Upper lobe of left lung (tissue), 6 donors: ENCODE measurements at regions not wholly inside any gene's neighbourhood (a gene's known extent, or its start where the extent isn't known, plus 50 kb on each side); places are given as distances from the start of the nearest gene placed in this dataset.

Source experiments
- ATAC-seq, 2 donors: fragments of 200-7000 bp; cut with Tn5 transposase; one replicate each; pipeline ENCODE4 v1.9.1; 2022; ENCODE audit warnings: mild to moderate bottlenecking in 2 of 2, moderate library complexity in 2 of 2; ENCODE audit not compliant: low FRiP score in 2 of 2
- DNase-seq, 2 donors: peaks; one replicate each; pipeline ENCODE4 v3.0.0-alpha.2; 2019 to 2020
- H3K27ac ChIP-seq, 4 donors: fragments of 200-600 bp; sonication (generic); one replicate each; pipeline ENCODE4 v1.5.1; 2016 to 2019
- H3K27me3 ChIP-seq, 4 donors: fragments of 200-600 bp; sonication (generic); one replicate each; pipeline ENCODE4 v1.5.1; 2017 to 2019
- H3K36me3 ChIP-seq, 4 donors: fragments of 200-600 bp; sonication (generic); one replicate each; pipeline ENCODE4 v1.5.1; 2016 to 2019
- H3K4me1 ChIP-seq, 4 donors: fragments of 200-600 bp; sonication (generic); one replicate each; pipeline ENCODE4 v1.5.1; 2018 to 2019
- H3K4me3 ChIP-seq, 4 donors: fragments of 200-600 bp; sonication (generic); one replicate each; pipeline ENCODE4 v1.5.1; 2017 to 2019; ENCODE audit warnings: mild to moderate bottlenecking in 2 of 4, moderate library complexity in 1 of 4
- H3K9me3 ChIP-seq, 4 donors: fragments of 200-600 bp; sonication (generic); one replicate each; pipeline ENCODE4 v1.5.1; 2018 to 2019
- EP300 ChIP-seq, 4 donors: sonication (generic); formaldehyde crosslinking; IDR thresholded peaks; one replicate each; pipeline ENCODE4 v1.5.1; 2017; ENCODE audit warnings: antibody characterized with exemption in 4 of 4, control low read depth in 2 of 4
- POLR2A ChIP-seq, 4 donors: fragments of 450-650 bp; IDR thresholded peaks; one replicate each; pipeline ENCODE4 v1.5.1; 2016 to 2017; ENCODE audit warnings: antibody characterized with exemption in 4 of 4, mild to moderate bottlenecking in 2 of 4
- POLR2AphosphoS5 ChIP-seq, 2 donors: sonication (generic); formaldehyde crosslinking; IDR thresholded peaks; one replicate each; pipeline ENCODE4 v1.5.1; 2017; ENCODE audit warnings: antibody characterized with exemption in 2 of 2
- WGBS, 2 donors: methylation state at CpG; one replicate each; pipeline ENCODE4 v1.1.5; 2017 to 2018; 5-methylcytosine and 5-hydroxymethylcytosine counted together
- TF ChIP-seq, protein P1 (sequence below), 6 experiments: fragments of 450-650 bp in 4 of 6; fragments of 200-600 bp in 2 of 6; sonication (generic) in 2 of 6; IDR thresholded peaks; one replicate each; pipeline ENCODE4 v1.5.1; 2016 to 2019; ENCODE audit warnings: antibody characterized with exemption in 6 of 6
- donor health status: DM: no; HTN: no; CAD: no; lungs with moderate emphysema.
- donor health status: DM: no; HTN: yes; CAD: no; lungs with severe emphysema.

DNA sequence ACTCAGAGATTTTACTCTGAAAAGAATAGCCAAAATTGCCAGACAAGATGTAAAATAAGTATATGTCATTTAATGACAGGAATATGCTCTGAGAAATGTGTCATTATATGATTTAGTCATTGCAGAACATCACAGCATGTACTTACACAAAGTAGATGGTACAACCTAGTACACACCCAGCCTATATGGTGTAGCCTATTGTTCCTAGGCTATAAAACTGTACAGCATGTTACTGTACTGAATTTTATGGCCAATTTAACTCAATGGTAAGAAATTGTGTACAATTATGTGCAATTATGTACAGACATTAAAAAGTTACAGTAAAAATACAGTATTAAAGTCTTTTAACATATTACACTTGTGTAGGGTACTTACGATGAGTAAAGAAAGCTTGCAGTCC, 311.9 kb upstream of the EPHA7 start:
- DNase-seq (no peak), ATAC-seq (no peak)
- no peaks in the 10 kb centered on the region for H3K27me3 ChIP-seq
- H3K36me3 ChIP-seq = no peaks in the 10 kb centered on the region
- no peaks in the 10 kb centered on the region for H3K4me1 ChIP-seq
- WGBS, 2 donors = 73 to 83% methylated on average over 1 of the region's 1 CpG
- H3K4me3 ChIP-seq = no peak overlapping the region
- TF ChIP-seq POLR2A (IDR thresholded peaks at IDR 0.05) (no peak), EP300 (IDR thresholded peaks at IDR 0.05) (no peak), POLR2AphosphoS5 (IDR thresholded peaks at IDR 0.05) (no peak)
- TF ChIP-seq, protein P1, sequence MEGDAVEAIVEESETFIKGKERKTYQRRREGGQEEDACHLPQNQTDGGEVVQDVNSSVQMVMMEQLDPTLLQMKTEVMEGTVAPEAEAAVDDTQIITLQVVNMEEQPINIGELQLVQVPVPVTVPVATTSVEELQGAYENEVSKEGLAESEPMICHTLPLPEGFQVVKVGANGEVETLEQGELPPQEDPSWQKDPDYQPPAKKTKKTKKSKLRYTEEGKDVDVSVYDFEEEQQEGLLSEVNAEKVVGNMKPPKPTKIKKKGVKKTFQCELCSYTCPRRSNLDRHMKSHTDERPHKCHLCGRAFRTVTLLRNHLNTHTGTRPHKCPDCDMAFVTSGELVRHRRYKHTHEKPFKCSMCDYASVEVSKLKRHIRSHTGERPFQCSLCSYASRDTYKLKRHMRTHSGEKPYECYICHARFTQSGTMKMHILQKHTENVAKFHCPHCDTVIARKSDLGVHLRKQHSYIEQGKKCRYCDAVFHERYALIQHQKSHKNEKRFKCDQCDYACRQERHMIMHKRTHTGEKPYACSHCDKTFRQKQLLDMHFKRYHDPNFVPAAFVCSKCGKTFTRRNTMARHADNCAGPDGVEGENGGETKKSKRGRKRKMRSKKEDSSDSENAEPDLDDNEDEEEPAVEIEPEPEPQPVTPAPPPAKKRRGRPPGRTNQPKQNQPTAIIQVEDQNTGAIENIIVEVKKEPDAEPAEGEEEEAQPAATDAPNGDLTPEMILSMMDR (IDR thresholded peaks at IDR 0.05) = no peak
- no peaks in the 10 kb centered on the region for H3K9me3 ChIP-seq
- H3K27ac ChIP-seq = no peak overlapping the region

DNA sequence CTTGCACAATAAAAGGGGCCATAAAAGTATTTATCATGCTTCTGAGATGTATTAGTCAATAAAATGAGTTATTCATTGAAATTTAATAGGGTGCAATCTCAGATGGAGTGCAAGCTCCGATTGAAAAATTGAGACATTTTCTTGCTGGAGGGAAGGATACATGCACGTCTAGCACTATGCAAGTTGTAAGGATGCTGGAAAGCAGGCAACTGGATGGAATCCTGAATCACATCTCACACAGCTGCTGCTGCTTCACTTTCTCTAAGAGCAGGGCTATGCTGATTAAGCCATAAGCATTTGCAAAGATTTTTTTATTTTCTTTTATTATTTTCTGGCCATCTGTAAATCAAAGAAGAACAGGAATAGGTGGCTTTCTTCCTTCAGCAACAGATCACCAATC, 308.8 kb upstream of the EPHA7 start:
- TF ChIP-seq EP300 (IDR thresholded peaks at IDR 0.05) (no peak), POLR2AphosphoS5 (IDR thresholded peaks at IDR 0.05) (no peak), POLR2A (IDR thresholded peaks at IDR 0.05) (no peak)
- TF ChIP-seq, protein P1 (IDR thresholded peaks at IDR 0.05) = no peak
- H3K4me1 ChIP-seq = no peaks in the 10 kb centered on the region
- no peak for ATAC-seq
- H3K4me3 ChIP-seq = no peak overlapping the region
- H3K9me3 ChIP-seq = no peaks in the 10 kb centered on the region
- no peaks in the 10 kb centered on the region for H3K27me3 ChIP-seq
- 42 to 63% methylated on average over 2 of the region's 2 CpGs for WGBS, 2 donors
- no peaks in the 10 kb centered on the region for H3K36me3 ChIP-seq
- no peak overlapping the region for H3K27ac ChIP-seq
- no peak for DNase-seq

DNA sequence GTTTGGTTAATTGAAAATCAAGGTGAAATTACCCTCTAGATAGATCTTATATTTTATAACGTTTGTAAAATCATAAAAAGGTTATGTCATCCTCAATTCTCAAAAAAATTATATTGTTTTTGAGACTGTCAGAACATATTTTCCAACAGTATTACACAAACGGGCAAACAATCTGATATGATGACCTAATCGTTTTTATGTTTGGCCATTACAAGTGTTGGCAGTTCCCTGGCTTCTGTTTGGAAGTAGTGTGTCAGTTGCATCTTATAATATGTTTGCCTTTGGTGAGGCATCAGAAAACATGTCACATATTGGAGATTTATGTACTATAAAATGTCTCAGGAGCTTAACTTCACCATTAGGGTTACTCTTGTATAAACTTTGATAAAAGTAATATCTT, 308.1 kb upstream of the EPHA7 start:
- no peak for TF ChIP-seq POLR2A (IDR thresholded peaks at IDR 0.05)
- no peak for TF ChIP-seq POLR2AphosphoS5 (IDR thresholded peaks at IDR 0.05)
- TF ChIP-seq, protein P1 (IDR thresholded peaks at IDR 0.05) = no peak
- TF ChIP-seq EP300 (IDR thresholded peaks at IDR 0.05) = no peak
- no peaks in the 10 kb centered on the region for H3K27me3 ChIP-seq
- no peak for ATAC-seq
- no peaks in the 10 kb centered on the region for H3K36me3 ChIP-seq
- no peaks in the 10 kb centered on the region for H3K9me3 ChIP-seq
- H3K4me1 ChIP-seq = no peaks in the 10 kb centered on the region
- 42 to 60% methylated on average over 3 of the region's 3 CpGs for WGBS, 2 donors
- H3K4me3 ChIP-seq = no peak overlapping the region
- no peak for DNase-seq
- no peak overlapping the region for H3K27ac ChIP-seq

DNA sequence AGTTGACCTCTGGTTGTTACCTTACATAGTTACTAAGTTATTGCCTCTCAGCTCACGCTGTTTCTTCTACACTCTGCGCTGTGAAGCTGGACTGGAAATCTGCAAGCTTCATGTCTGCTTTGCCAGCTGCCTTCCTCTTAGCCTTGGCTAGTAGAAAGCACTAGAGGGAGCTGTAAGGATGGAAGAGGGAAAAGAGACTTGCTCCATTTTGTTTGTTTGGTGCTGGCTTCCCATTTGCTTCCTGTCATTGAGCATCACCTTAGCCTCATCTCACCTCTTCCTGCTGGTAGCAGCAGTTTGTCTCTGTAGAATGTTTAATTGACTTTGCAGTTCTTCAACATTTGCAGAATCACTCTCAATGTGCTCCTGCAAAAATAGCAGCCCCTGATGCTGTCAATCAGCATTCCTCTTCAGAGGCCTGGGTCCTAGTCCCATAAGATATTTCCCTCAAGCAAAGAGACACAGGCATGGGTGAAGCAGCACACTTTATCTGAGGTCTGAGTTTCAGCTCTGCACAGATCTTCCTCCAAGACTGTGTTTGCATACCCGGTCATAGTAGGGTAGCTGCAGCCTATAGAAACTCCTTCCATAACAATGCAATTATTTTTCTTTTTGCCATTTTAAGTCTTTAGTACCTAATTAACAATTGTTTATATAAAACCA, 302.2 kb upstream of the EPHA7 start:
- no peak for DNase-seq
- H3K27ac ChIP-seq = no peak overlapping the region
- H3K4me1 ChIP-seq = no peaks in the 10 kb centered on the region
- no peak overlapping the region for H3K4me3 ChIP-seq
- H3K36me3 ChIP-seq = no peaks in the 10 kb centered on the region
- TF ChIP-seq, protein P1 (IDR thresholded peaks at IDR 0.05) = no peak
- ATAC-seq = no peak
- no peaks in the 10 kb centered on the region for H3K9me3 ChIP-seq
- WGBS, 2 donors = 70 to 81% methylated on average over 3 of the region's 3 CpGs
- H3K27me3 ChIP-seq = no peaks in the 10 kb centered on the region

DNA sequence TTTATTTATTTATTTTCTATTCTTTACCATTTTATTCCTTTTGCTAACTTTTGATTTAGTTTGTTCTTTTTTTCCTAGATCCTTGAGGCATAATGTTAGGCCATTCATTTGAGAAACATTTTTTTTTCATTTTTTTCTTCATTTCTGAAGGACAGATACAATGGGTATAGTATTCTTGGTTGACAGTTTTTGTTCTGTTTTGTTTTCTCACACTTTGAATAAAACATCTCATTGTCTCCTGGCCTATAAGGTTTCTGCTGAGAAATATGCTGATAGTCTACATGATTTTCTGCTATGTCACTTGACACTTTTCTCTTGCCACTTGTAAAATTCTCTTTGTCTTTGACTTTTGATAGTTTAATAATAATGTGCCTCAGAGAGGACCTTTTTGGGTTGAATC, 294.6 kb upstream of the EPHA7 start:
- TF ChIP-seq EP300 (IDR thresholded peaks at IDR 0.05) = no peak
- TF ChIP-seq, protein P1 (IDR thresholded peaks at IDR 0.05) = no peak
- TF ChIP-seq POLR2AphosphoS5 (IDR thresholded peaks at IDR 0.05) = no peak
- no peak for TF ChIP-seq POLR2A (IDR thresholded peaks at IDR 0.05)
- Histone ChIP-seq H3K9me3 (peaks cover 0 to 14% (median 4%) of the 10 kb centered on the region in 4 donors), H3K36me3 (no peaks in the 10 kb centered on the region)

More for the DNA sequence above, 294.6 kb upstream of the EPHA7 start:
- no peak for DNase-seq
- Histone ChIP-seq H3K27me3 (no peaks in the 10 kb centered on the region), H3K4me3 (no peak overlapping the region), H3K27ac (no peak overlapping the region), H3K4me1 (no peaks in the 10 kb centered on the region)
- no peak for ATAC-seq
